ENCODE measurements at regions not wholly inside any gene's neighbourhood (a gene's known extent, or its start where the extent isn't known, plus 50 kb on each side); places are given as distances from the start of the nearest gene placed in this dataset.
"Not testable (repeated sequence)": the region's sequence is repeated elsewhere in the genome, so short reads cannot be mapped to it uniquely, and the experiment has no call there.

GRCh38 chr3:194046995-194047645, 88.8 kb upstream of the HES1 start:
- Histone ChIP-seq H3K4me3 (ENCODE audit: low read length in 2 of 2) (no peak overlapping the region), H3K36me3 (ENCODE audit: control insufficient read depth in 1 of 2, insufficient read depth in 2 of 2, low read length in 1 of 2) (no peaks in the 10 kb centered on the region), H3K9me3 (ENCODE audit: control insufficient read depth, low read length) (peaks cover 10% of the 10 kb centered on the region), H3K4me1 (ENCODE audit: control insufficient read depth in 1 of 2, insufficient read depth in 2 of 2, low read length in 2 of 2) (no peaks in the 10 kb centered on the region), H3K27me3 (ENCODE audit: control insufficient read depth in 1 of 2, insufficient read depth in 2 of 2, low read length in 1 of 2) (no peaks in the 10 kb centered on the region), H3K27ac (ENCODE audit: low read depth in 1 of 2, low read length in 2 of 2) (no peak overlapping the region)
- intact Hi-C loops (cut with DNase I): no loop called here
- peak in 1 of 2 donors; percentile 74 for DNase-seq
- WGBS, 2 donors: 12 to 13% methylated on average over 4 of the region's 4 CpGs
- peak; percentile 39 for ATAC-seq (ENCODE audit: low FRiP score)

GRCh38 chr3:194049394-194049793, 86.6 kb upstream of the HES1 start:
- no peaks in the 10 kb centered on the region for H3K36me3 ChIP-seq (ENCODE audit: control insufficient read depth in 1 of 2, insufficient read depth in 2 of 2, low read length in 1 of 2)
- H3K4me3 ChIP-seq (ENCODE audit: low read length in 2 of 2): no peak overlapping the region
- H3K4me1 ChIP-seq (ENCODE audit: control insufficient read depth in 1 of 2, insufficient read depth in 2 of 2, low read length in 2 of 2): no peaks in the 10 kb centered on the region
- WGBS, 2 donors: 97 to 100% methylated on average over 1 of the region's 1 CpG
- no peak for ATAC-seq (ENCODE audit: low FRiP score)
- H3K9me3 ChIP-seq (ENCODE audit: control insufficient read depth, low read length): peaks cover 10% of the 10 kb centered on the region
- no peak for DNase-seq
- intact Hi-C loops (cut with DNase I): no loop called here
- H3K27ac ChIP-seq (ENCODE audit: low read depth in 1 of 2, low read length in 2 of 2): no peak overlapping the region
- H3K27me3 ChIP-seq (ENCODE audit: control insufficient read depth in 1 of 2, insufficient read depth in 2 of 2, low read length in 1 of 2): no peaks in the 10 kb centered on the region

GRCh38 chr3:194050782-194051320, 85.1 kb upstream of the HES1 start:
- Histone ChIP-seq H3K27me3 (ENCODE audit: control insufficient read depth in 1 of 2, insufficient read depth in 2 of 2, low read length in 1 of 2) (no peaks in the 10 kb centered on the region), H3K9me3 (ENCODE audit: control insufficient read depth, low read length) (peaks cover 10% of the 10 kb centered on the region), H3K4me1 (ENCODE audit: control insufficient read depth in 1 of 2, insufficient read depth in 2 of 2, low read length in 2 of 2) (no peaks in the 10 kb centered on the region), H3K27ac (ENCODE audit: low read depth in 1 of 2, low read length in 2 of 2) (no peak overlapping the region), H3K4me3 (ENCODE audit: low read length in 2 of 2) (no peak overlapping the region), H3K36me3 (ENCODE audit: control insufficient read depth in 1 of 2, insufficient read depth in 2 of 2, low read length in 1 of 2) (no peaks in the 10 kb centered on the region)
- ATAC-seq (ENCODE audit: low FRiP score): no peak
- WGBS, 2 donors: 94 to 96% methylated on average over 1 of the region's 1 CpG
- no peak for DNase-seq
- intact Hi-C loops (cut with DNase I): no loop called here

GRCh38 chr3:194051366-194052149, 84.4 kb upstream of the HES1 start:
- intact Hi-C loops (cut with DNase I): no loop called here
- H3K27ac ChIP-seq (ENCODE audit: low read depth in 1 of 2, low read length in 2 of 2): no peak overlapping the region
- ATAC-seq (ENCODE audit: low FRiP score) (no peak), DNase-seq (no peak)
- H3K9me3 ChIP-seq (ENCODE audit: control insufficient read depth, low read length): peaks cover 10% of the 10 kb centered on the region
- no peaks in the 10 kb centered on the region for H3K27me3 ChIP-seq (ENCODE audit: control insufficient read depth in 1 of 2, insufficient read depth in 2 of 2, low read length in 1 of 2)
- WGBS, 2 donors: 89 to 98% methylated on average over 2 of the region's 2 CpGs
- H3K36me3 ChIP-seq (ENCODE audit: control insufficient read depth in 1 of 2, insufficient read depth in 2 of 2, low read length in 1 of 2): no peaks in the 10 kb centered on the region
- H3K4me3 ChIP-seq (ENCODE audit: low read length in 2 of 2): no peak overlapping the region
- H3K4me1 ChIP-seq (ENCODE audit: control insufficient read depth in 1 of 2, insufficient read depth in 2 of 2, low read length in 2 of 2): no peaks in the 10 kb centered on the region

- 92 to 95% methylated on average over 4 of the region's 4 CpGs for WGBS, 2 donors
- H3K27me3 ChIP-seq (ENCODE audit: control insufficient read depth in 1 of 2, insufficient read depth in 2 of 2, low read length in 1 of 2): no peaks in the 10 kb centered on the region
- ATAC-seq (ENCODE audit: low FRiP score): no peak
Observed at GRCh38 chr3:194053136-194053535, 82.8 kb upstream of the HES1 start.

GRCh38 chr3:194054016-194054415, 81.9 kb upstream of the HES1 start:
- no peaks in the 10 kb centered on the region for H3K36me3 ChIP-seq (ENCODE audit: control insufficient read depth in 1 of 2, insufficient read depth in 2 of 2, low read length in 1 of 2)
- H3K4me3 ChIP-seq (ENCODE audit: low read length in 2 of 2): no peak overlapping the region
- no peak for ATAC-seq (ENCODE audit: low FRiP score)
- peaks cover 10% of the 10 kb centered on the region for H3K9me3 ChIP-seq (ENCODE audit: control insufficient read depth, low read length)
- intact Hi-C loops (cut with DNase I): no loop called here
- WGBS, 2 donors: 93 to 98% methylated on average over 2 of the region's 2 CpGs
- no peak overlapping the region for H3K27ac ChIP-seq (ENCODE audit: low read depth in 1 of 2, low read length in 2 of 2)
- no peaks in the 10 kb centered on the region for H3K4me1 ChIP-seq (ENCODE audit: control insufficient read depth in 1 of 2, insufficient read depth in 2 of 2, low read length in 2 of 2)
- DNase-seq: no peak
- no peaks in the 10 kb centered on the region for H3K27me3 ChIP-seq (ENCODE audit: control insufficient read depth in 1 of 2, insufficient read depth in 2 of 2, low read length in 1 of 2)

More at GRCh38 chr3:194053136-194053535, 82.8 kb upstream of the HES1 start:
- no peak overlapping the region for H3K27ac ChIP-seq (ENCODE audit: low read depth in 1 of 2, low read length in 2 of 2)
- no peaks in the 10 kb centered on the region for H3K36me3 ChIP-seq (ENCODE audit: control insufficient read depth in 1 of 2, insufficient read depth in 2 of 2, low read length in 1 of 2)
- intact Hi-C loops (cut with DNase I): no loop called here
- no peak for DNase-seq
- H3K9me3 ChIP-seq (ENCODE audit: control insufficient read depth, low read length): peaks cover 10% of the 10 kb centered on the region
- no peaks in the 10 kb centered on the region for H3K4me1 ChIP-seq (ENCODE audit: control insufficient read depth in 1 of 2, insufficient read depth in 2 of 2, low read length in 2 of 2)
- no peak overlapping the region for H3K4me3 ChIP-seq (ENCODE audit: low read length in 2 of 2)

GRCh38 chr3:194054540-194054939, 81.4 kb upstream of the HES1 start:
- no peak for DNase-seq
- Histone ChIP-seq H3K9me3 (ENCODE audit: control insufficient read depth, low read length) (peaks cover 10% of the 10 kb centered on the region), H3K36me3 (ENCODE audit: control insufficient read depth in 1 of 2, insufficient read depth in 2 of 2, low read length in 1 of 2) (no peaks in the 10 kb centered on the region), H3K27me3 (ENCODE audit: control insufficient read depth in 1 of 2, insufficient read depth in 2 of 2, low read length in 1 of 2) (no peaks in the 10 kb centered on the region), H3K27ac (ENCODE audit: low read depth in 1 of 2, low read length in 2 of 2) (no peak overlapping the region), H3K4me3 (ENCODE audit: low read length in 2 of 2) (no peak overlapping the region), H3K4me1 (ENCODE audit: control insufficient read depth in 1 of 2, insufficient read depth in 2 of 2, low read length in 2 of 2) (no peaks in the 10 kb centered on the region)
- WGBS, 2 donors: 95 to 98% methylated on average over 5 of the region's 5 CpGs
- intact Hi-C loops (cut with DNase I): no loop called here
- ATAC-seq (ENCODE audit: low FRiP score): no peak

- no peak overlapping the region for H3K4me3 ChIP-seq (ENCODE audit: low read length in 2 of 2)
- no peaks in the 10 kb centered on the region for H3K4me1 ChIP-seq (ENCODE audit: control insufficient read depth in 1 of 2, insufficient read depth in 2 of 2, low read length in 2 of 2)
- no peaks in the 10 kb centered on the region for H3K36me3 ChIP-seq (ENCODE audit: control insufficient read depth in 1 of 2, insufficient read depth in 2 of 2, low read length in 1 of 2)
- no peak for DNase-seq
- H3K9me3 ChIP-seq (ENCODE audit: control insufficient read depth, low read length): peaks cover 10% of the 10 kb centered on the region
- H3K27me3 ChIP-seq (ENCODE audit: control insufficient read depth in 1 of 2, insufficient read depth in 2 of 2, low read length in 1 of 2): no peaks in the 10 kb centered on the region
- H3K27ac ChIP-seq (ENCODE audit: low read depth in 1 of 2, low read length in 2 of 2): no peak overlapping the region
- 94 to 98% methylated on average over 3 of the region's 3 CpGs for WGBS, 2 donors
- ATAC-seq (ENCODE audit: low FRiP score): no peak
- intact Hi-C loops (cut with DNase I): no loop called here
Observed at GRCh38 chr3:194054961-194055360, 81.0 kb upstream of the HES1 start.

- DNase-seq; H3K9me3 ChIP-seq (ENCODE audit: control insufficient read depth, low read length); H3K4me3 ChIP-seq (ENCODE audit: low read length in 2 of 2); H3K36me3 ChIP-seq (ENCODE audit: control insufficient read depth in 1 of 2, insufficient read depth in 2 of 2, low read length in 1 of 2); H3K27ac ChIP-seq (ENCODE audit: low read depth in 1 of 2, low read length in 2 of 2); H3K4me1 ChIP-seq (ENCODE audit: control insufficient read depth in 1 of 2, insufficient read depth in 2 of 2, low read length in 2 of 2); ATAC-seq (ENCODE audit: low FRiP score); intact Hi-C loops (cut with DNase I); H3K27me3 ChIP-seq (ENCODE audit: control insufficient read depth in 1 of 2, insufficient read depth in 2 of 2, low read length in 1 of 2): not testable (repeated sequence)
- WGBS, 2 donors: 96 to 97% methylated on average over 15 of the region's 15 CpGs
Observed at GRCh38 chr3:194056323-194056722, 79.6 kb upstream of the HES1 start.

Data from aorta (tissue), 5 donors.